NCI-H2081 treated with DMSO at 0.1 percent for 48 hours (cell line): ENCODE measurements at regions not wholly inside any gene's neighbourhood (a gene's known extent, or its start where the extent isn't known, plus 50 kb on each side); places are given as distances from the start of the nearest gene placed in this dataset.

ENCODE experiments used
- DNase-seq: peaks from one replicate; lab custom pipeline; 2025; lab: John Stamatoyannopoulos, UW

DNA sequence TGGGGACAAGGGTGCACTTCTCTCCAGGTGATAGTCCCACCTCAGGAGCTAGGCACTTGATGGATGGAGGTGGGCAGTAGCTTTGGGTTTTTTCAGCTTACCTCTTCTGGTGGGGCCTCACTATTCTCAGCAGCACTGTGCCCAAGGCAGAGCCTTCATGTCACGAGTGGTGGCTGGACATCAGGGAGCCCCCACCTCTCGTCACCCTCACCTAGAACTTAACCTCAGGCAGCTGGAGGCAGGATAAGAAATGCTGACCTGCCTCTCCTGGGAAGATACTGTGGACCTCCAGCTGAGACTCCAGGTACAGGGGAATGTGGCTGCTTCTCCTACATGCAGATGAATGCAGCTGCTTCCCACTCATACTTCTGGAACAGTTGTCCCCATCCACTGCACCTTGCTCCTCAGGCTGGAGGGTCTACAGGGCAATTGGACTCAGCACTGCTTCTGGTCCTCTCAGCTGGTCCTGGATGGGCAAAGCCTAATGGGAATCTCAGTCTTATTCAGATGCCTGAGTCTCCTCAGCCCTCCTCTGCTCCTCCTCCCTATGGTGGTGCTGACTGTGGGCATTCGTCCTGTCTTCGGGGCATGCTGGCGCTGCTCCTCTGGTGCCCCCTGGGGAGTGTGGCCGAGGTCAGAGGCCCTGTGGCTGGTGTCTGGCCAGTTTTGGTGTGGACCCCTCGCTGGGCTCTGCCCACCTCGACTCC, 129.9 kb downstream of the KLF13 start:
- DNase-seq: no peak

DNA sequence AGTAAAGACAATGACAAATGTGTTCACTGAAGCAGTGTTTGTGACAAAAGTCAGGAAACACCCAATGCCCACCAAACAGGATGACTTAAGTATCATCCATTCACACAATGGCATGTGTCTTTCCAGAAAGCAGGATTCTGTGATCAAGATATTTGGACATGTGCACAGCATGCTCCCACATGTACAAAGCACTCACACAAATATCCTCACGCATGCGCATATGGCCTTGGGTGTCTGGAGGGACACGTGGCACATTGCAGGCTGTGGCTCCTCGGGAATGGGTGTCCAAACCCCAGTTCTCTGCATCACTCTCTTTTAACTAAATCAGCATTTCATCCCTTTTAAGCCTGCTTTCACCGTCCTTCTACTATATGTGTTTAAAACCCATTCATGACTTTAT, 130.5 kb downstream of the KLF13 start:
- DNase-seq: no peak

DNA sequence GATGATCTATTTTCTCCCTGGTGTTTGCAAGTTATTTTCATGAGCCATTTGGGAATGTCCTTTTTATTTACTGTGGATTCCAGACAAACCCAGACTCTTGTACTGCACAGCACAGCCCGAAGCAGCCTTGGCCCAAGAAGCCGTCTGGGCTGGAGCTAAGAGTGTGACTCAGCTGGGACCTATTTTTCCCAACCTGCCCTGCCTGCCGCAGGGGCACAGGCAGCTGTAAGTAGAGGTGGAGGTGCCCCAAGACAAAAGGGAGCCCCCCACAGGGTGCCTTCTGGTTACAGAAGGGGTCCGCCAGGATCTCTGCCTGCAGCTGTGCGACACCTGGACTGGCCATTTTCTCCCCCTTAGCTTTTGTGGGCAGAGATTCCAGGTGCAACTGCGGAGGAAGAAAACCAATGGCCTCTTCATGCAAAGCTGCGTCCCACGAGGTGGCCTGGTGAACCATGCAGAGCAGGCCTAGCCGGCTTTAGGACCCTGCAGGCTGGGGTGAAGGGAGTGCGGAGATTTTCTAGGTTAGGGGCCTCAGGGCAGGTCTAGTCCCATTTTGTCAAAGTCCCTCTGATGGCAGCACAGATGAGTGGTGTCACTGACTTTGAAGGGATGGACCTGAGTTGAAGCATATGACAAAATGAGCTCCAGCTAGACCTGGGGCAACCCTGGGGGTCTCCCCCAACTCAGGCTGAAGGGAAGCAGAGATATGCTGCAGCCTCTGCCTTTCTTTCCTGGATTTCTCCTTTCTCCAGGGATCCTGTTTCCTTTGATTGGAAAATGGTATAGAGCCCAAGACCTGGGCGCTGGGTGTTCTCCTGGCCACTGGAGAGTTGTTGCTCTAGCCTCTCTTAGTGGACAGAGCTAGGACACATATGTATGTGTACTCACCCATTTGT, 131.2 kb downstream of the KLF13 start:
- DNase-seq: no peak

DNA sequence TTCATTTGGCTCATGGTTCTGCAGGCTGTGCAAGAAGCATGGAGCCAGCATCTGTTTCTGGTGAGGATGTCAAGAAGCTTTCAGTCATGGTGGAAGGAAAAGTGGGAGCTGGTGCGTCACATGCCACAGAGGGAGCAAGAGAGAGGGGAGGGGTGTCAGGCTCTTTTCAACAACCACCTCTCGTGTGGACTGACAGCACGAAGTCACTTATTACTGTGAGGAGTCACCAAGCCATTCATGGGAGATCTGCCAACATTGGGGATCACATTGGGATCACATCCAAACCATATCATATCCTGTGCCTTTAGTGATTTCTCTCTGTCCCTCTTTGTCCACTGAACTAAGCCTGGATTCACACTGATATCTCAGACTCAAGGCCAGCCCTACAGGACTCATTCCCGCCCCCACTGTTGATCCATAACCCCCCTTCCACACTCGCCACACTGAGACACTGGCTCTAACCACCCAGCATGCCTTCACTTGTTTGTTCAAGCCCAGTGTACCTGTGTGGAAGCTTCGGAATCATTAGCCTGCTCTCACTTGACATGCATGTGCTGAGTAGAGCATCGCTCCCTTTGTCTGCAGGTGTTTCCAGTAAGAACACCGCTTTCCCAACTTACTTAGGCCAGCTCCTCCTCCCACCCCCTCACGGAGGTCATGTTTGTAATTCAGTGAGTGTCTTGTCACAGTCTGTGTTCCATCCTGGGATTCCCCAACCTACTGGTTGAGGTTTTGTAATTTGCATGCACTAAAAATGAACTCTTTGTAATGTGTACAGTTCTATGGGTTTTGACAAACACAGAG, 132.2 kb downstream of the KLF13 start:
- no peak for DNase-seq

DNA sequence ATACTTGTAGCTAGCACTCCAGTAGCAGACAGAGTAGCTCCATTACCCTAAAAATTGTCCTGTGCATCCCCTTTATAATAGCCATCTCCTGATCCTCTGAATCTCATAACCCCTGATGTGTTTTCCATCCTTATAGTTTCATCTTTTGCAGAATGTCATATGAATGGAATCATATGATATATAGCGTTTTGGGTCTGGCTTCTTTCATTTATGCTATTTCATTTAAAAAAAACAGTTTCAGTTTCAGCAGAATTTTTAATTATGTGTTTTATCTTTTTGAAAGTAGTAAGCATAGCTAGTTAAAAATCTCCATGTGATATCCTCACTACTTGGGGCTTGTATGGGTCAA, 132.7 kb downstream of the KLF13 start:
- no peak for DNase-seq

DNA sequence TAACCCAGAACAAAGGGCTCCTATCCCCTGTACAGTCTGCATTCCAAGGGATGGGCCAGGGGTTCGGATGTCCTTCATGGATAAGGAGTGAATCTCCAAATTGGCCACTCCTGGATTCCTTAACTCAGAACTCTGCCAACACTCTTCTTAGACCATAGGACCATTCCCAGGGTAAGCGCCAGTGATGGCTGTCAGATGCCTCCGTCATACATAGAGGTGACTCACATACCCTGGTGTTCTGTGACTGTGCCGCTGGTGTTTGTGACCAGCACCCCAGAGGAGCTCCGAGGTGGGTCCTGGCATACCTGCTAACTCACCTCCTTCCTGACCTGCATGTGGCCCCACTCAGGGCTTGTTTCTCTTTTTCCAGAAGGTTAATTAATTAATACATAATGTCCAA, 134.7 kb downstream of the KLF13 start:
- no peak for DNase-seq

DNA sequence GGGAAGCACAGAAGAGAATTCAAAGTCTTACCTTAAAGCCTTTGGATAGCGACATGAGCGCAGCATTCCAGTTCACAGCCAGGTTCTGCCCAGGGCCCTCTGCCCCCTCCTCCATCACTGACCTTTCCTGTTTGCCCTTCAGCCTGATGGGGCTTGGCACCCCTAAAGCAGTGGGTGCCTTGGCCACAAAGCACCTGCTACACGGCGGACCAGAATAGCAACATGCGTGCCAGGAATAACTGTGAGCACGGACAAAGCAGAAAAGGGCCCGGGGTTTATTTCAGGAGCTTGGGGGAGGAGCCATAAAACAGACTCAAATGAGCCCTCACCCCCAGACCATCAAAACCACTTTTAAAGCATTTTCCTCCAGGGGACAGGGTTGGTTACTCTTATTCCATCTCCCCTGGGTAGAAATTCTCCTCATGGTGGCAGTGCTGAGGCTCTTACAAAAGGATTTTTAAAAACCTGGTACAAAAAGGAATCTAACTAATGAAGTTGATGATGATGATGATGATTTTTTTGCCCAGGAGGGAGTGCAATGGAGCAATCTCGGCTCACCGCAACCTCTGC, 135.4 kb downstream of the KLF13 start:
- no peak for DNase-seq

DNA sequence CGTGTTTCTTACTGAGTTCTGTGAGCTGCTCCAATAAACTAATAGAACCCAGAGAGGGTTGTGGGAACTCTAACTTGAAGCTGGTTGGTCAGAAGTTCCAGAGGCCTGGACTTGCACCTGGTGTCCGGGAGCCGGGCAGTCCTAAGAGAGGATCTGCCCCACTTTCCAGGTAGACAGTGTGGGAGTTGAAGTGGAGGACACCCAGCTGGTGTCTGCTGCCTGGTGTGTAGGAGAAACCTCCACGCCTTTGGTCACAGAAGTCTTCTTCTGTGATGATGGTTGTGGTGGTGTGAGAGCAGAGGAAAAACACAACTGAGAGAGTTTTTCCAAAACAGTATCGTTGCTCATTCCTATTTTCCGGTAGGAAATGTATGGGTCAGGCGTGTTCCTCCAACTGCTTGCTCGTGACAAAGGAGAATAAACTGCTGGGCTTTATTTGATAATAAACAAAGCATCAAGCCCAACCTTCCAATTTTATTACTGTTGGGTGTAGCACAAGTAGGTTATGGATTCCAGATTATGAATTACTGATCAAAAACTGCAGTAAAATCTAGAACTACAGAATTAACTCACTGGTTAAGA, 137.0 kb downstream of the KLF13 start:
- no peak for DNase-seq

DNA sequence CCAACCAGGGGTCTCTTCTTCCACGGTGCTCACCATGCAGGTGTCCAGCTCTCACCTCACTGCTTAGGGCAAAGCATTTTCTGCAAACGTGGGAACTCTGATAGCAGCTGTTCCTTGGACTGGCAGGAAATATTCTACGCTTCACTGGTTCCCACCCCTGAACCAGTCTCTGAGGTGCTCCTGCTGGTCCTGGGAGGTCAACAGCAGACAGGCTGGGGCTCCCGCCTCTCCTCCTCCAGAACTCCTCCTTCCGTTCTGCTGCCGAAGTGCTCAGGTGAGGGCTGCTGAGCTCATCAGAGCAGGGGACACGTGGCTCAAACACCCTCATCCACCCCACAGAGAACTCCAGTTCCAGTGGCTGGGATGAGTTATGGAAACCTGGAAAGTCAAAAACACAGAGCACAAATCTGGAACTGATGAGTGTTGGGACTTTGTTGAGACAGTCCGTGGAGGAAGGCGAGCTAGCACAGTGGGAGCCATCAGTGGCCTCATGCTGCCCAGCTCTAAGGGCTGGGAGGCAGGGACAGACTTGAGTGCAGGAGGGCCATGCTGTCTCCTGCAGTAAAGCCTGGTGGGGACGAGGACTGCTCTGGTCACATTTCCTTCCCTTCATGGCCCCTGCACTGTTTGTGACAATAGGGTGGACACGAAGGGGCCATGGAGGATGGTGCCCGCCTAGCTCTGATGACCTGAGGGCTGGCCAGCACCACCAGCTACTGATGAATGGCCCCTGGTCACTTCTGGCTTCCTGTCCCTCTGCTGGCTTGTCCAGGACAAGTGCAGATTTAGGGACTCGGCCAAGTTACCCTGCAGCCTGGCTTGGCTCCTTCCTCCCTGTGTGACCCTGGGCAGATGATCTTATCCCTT, 137.8 kb downstream of the KLF13 start:
- no peak for DNase-seq

DNA sequence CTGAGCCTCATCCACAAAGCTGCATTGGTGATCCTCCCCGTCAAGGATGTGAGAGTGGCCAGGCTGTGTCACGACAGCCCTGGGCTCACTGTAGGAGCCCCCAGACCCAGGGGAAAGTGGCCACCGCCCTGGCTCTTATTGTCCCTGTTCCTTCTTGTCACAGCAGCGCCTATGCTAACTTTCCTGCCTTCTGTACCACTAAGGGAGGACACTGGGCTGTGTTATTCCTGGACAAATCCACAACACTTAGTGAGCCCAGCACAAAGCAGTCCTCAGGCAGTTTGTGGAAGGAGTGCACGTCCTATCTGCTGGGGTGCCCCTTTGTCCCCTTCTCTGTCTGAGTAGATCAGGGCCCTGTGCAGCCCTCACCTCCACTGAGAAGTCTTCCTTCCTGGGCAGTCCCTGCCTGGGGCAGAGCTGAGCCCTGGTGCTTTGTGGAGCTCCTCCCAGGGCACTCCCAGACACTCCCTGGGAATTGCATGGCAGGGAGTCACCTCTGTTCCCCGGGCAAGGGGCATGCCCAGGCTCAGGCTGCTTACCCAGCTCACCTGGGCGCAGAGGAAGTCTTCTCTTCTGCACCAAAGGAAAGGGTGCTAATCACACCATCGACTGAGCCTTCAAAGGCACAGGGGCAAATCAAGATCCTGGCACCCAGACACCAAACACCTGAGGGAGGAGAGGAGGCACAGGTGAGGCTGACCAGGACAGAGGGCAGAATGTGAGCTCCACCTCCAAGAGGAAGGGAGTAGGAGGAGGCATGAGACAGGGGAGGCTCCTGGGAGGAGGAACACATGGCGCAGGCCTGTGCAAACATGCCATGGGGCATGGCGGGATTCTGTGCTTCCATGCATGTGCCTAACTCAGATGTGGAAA, 138.7 kb downstream of the KLF13 start:
- DNase-seq: no peak

DNA sequence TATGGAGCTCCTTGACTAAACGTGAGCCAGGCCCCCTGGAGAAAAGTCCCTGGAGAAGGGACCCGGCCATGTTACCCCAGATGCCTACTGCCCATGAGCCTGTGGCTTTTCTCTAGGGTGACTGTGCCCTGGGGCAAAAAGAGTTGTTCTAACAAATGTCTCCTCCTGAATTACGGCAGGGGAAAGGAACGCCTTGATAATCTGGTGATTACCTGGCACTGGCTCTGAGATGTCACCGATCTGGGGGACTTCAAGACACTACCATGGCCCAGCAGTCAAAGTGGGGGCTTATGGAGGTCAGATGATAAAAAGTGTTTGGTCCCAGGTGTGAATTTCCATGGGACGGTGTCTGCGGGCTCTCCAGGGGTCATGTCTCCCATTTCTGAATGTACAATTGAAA, 140.7 kb downstream of the KLF13 start:
- DNase-seq: no peak

DNA sequence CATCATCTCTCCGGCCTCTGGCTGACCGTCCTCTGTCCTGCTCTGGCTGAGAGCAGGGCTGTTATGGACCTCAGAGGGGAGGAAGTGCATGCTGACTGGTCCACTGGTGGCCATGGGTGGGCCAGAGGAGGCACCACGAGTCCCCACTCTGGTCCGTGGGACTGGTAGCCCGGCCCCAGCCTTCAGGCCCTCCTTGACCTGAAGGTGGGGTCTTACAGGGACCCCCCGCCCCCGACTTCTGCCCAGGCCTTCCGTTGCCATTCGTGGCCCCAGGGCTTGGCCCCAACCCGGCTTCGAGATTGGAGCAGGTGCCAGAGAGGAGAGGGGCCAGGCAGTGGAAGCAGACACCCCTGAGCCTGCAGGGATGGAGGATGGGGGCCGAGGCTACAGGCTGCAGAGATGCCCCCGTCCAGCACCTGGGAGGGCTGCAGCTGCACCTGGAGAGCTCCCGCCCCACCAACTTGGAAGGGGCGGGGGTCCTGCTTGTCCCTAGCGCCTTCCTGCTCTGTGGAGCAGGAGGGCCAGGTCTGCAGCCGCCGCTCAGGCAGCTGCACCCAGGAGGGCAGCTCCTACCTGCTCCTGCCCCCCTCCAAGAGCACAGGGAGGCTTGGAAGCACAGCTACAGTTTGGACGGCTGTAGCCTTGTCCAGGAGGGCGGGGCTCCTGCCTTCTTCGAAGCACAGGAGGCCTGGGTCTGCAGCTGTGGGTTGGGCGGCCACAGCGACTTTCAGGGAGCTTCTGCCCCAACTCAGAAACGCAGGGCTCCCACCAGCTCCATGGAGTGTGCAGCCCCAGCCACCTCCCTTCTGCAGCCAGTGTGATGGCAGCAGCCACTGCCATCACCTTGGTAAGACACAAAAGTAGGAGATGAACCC, 142.5 kb downstream of the KLF13 start:
- no peak for DNase-seq

DNA sequence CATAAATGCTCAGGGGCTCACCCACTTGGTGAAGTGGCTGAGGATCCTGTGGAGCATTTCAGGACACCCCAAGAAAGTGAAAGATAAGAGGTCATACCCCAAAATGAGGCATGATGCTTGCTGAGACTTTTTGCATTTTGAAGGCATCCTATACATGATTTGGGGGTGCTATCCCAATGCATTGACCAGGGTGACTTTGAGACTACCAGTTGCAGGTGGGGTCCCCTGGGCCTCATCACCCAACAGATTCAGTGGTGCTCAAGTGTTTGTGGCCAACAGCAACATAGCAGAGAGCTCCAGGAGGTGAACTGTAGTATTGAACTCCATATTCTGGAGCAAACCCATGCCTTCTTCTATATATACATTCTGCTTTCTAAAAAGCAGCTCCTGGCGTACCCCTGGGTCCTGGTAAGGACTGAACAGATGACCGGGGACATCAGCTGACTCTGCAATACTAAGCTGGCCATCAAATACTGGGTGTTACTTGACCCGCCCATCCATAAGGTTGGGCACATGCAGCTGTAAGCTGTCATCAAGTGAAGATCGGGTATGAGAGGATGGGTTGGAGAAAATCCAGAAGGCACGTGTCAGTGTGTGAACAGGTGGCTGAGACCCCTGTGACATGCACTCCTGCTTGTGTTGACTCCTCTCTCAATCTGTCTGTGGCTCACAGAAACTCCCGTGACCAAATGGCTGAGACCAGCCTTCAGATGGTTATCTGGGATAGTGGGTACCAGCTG, 143.3 kb downstream of the KLF13 start:
- DNase-seq: no peak

DNA sequence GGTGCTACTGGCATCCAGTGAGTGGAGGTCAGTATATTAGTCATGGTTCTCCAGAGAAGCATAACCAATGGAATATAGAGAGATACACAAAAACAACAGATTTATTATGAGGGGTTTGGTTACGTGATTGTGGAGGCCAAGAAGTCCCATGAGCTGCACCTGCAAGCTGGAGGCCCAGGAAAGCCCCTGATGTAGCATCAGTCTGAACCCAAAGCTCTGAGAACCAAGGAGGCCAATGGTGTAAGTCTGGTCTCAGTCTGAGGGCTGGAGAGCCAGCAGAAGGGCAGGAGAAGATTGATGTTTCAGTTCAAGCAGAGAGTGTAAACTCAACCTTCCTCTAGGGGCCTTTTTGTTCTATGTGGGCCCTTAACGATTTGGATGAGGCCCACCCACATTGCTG, 144.1 kb downstream of the KLF13 start:
- DNase-seq: no peak

DNA sequence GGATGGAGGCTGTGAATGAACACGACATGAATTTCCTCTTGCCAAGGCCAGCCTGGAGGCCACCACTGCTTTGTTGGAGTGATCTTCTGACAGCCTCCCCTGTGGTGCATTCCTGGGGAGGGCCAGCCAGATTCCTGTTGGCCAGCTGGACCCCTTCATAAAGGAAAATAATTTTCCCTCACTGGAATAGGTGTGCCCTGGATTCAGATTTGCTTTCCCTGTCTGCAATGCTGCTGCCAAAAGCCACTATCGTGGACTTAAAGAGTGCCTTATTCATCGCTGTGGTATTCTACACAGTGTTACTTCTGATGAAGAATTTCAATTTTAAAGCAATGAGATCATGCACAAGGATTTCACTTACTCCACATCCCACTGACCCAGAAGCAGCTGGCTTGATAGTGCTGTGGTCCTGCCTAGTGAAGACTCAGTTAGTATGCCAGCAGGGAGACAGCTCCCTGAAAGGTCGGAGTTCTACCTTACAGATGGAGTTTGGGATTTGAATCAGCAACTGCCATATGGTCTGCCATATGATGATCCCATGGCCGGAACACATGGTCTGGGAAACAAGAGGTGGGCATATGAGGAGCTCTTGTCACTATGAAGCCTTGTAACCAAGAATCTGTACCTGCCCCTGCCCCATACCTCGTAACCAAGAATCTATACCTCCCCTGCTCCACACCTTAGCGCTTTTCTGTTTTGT, 145.2 kb downstream of the KLF13 start:
- DNase-seq: no peak

DNA sequence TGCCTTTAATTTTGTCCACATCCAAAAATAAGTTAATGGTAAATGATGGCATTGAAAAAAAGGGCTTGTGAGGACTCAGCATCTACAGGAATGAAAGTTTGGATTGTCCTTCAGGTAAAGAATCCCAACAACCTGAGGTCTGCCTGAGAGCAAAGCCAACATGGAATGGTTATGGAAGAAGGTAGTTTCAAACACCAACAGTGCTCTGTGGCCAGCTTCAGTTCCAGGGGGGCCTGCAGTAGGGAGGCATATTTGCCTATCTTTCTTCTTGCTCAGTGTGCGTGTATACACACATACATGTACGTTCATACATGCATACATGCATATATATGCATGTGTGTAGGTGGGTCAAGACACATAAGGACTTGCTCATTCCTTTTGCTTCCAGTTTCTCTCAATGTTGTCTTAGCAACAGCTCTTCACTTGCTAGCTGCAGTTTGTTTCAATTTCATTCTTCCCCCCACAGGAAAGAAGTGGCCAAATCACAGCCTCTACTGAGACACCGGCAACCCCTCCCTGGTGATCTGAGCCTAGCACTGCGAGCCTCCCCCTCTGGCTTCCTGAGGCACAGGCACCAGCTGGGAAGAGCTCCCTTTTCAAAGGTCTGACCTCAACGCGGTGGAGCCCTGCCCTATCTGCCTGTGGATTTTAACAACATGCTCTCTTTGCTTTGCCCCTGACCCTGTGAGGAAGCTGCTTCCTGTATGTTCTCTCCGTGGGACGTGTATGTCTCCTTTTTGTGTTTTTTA, 146.2 kb downstream of the KLF13 start:
- no peak for DNase-seq
